ENCODE measurements at regions not wholly inside any gene's neighbourhood (a gene's known extent, or its start where the extent isn't known, plus 50 kb on each side); places are given as distances from the start of the nearest gene placed in this dataset.

- intact Hi-C loops (cut with micrococcal nuclease): no loop called here
- no peak for ATAC-seq
- no peak for DNase-seq
These were observed 153.5 kb upstream of the MAF start for GRCh38 chr16:79754081-79754480.

- intact Hi-C loops (cut with micrococcal nuclease): no loop called here
- ATAC-seq: no peak
These were observed 152.7 kb upstream of the MAF start for GRCh38 chr16:79753286-79753685.

GRCh38 chr16:79752396-79752795, 151.9 kb upstream of the MAF start:
- intact Hi-C loops (cut with micrococcal nuclease): no loop called here
- no peak for ATAC-seq

More at GRCh38 chr16:79753286-79753685, 152.7 kb upstream of the MAF start:
- no peak for DNase-seq

GRCh38 chr16:79751471-79752184, 151.1 kb upstream of the MAF start:
- intact Hi-C loops (cut with micrococcal nuclease): no loop called here

More at GRCh38 chr16:79752396-79752795, 151.9 kb upstream of the MAF start:
- DNase-seq: no peak

GRCh38 chr16:79750311-79750710, 149.8 kb upstream of the MAF start:
- intact Hi-C loops (cut with micrococcal nuclease): no loop called here
- no peak for ATAC-seq

More at GRCh38 chr16:79751471-79752184, 151.1 kb upstream of the MAF start:
- ATAC-seq: peak; percentile 93
- peak; percentile 31 for DNase-seq

GRCh38 chr16:79748629-79749028, 148.1 kb upstream of the MAF start:
- intact Hi-C loops (cut with micrococcal nuclease): no loop called here
- no peak for DNase-seq
- ATAC-seq: no peak

More at GRCh38 chr16:79750311-79750710, 149.8 kb upstream of the MAF start:
- DNase-seq: no peak

GRCh38 chr16:79747688-79748087, 147.2 kb upstream of the MAF start:
- intact Hi-C loops (cut with micrococcal nuclease): no loop called here

GRCh38 chr16:79740252-79740651, 139.7 kb upstream of the MAF start:
- DNase-seq (no peak), ATAC-seq (no peak)
- intact Hi-C loops (cut with micrococcal nuclease): no loop called here

More at GRCh38 chr16:79747688-79748087, 147.2 kb upstream of the MAF start:
- no peak for ATAC-seq
- DNase-seq: no peak

- intact Hi-C loops (cut with micrococcal nuclease): no loop called here
- DNase-seq: no peak
- ATAC-seq: no peak
These were observed 134.7 kb upstream of the MAF start for GRCh38 chr16:79735271-79735670.

GRCh38 chr16:79734721-79735120, 134.2 kb upstream of the MAF start:
- ATAC-seq: no peak
- no peak for DNase-seq
- intact Hi-C loops (cut with micrococcal nuclease): no loop called here

- intact Hi-C loops (cut with micrococcal nuclease): no loop called here
- ATAC-seq (no peak), DNase-seq (no peak)
These were observed 128.3 kb upstream of the MAF start for GRCh38 chr16:79728923-79729240.

GRCh38 chr16:79728048-79728922, 127.7 kb upstream of the MAF start:
- ATAC-seq: no peak
- intact Hi-C loops (cut with micrococcal nuclease): no loop called here

GRCh38 chr16:79726902-79727301, 126.4 kb upstream of the MAF start:
- intact Hi-C loops (cut with micrococcal nuclease): no loop called here
- DNase-seq (no peak), ATAC-seq (no peak)

More at GRCh38 chr16:79728048-79728922, 127.7 kb upstream of the MAF start:
- no peak for DNase-seq

- DNase-seq (no peak), ATAC-seq (no peak)
- intact Hi-C loops (cut with micrococcal nuclease): no loop called here
These were observed 124.5 kb upstream of the MAF start for GRCh38 chr16:79725051-79725450.

- intact Hi-C loops (cut with micrococcal nuclease): no loop called here
- ATAC-seq: no peak
- DNase-seq: no peak
These were observed 123.1 kb upstream of the MAF start for GRCh38 chr16:79723583-79724168.

GRCh38 chr16:79721270-79721669, 120.7 kb upstream of the MAF start:
- no peak for DNase-seq
- intact Hi-C loops (cut with micrococcal nuclease): no loop called here
- no peak for ATAC-seq

- ATAC-seq: no peak
- intact Hi-C loops (cut with micrococcal nuclease): no loop called here
- DNase-seq: no peak
These were observed 117.0 kb upstream of the MAF start for GRCh38 chr16:79717333-79718137.

GRCh38 chr16:79716645-79717332, 116.3 kb upstream of the MAF start:
- DNase-seq (no peak), ATAC-seq (no peak)
- intact Hi-C loops (cut with micrococcal nuclease): no loop called here

GRCh38 chr16:79715061-79715460, 114.5 kb upstream of the MAF start:
- DNase-seq: no peak
- intact Hi-C loops (cut with micrococcal nuclease): no loop called here
- ATAC-seq: no peak

Measured in left ventricle myocardium superior (tissue), 1 donor.